Loucy (cell line): ENCODE measurements at regions not wholly inside any gene's neighbourhood (a gene's known extent, or its start where the extent isn't known, plus 50 kb on each side); places are given as distances from the start of the nearest gene placed in this dataset.

Experiments
- CTCF ChIP-seq: fragments of 200-600 bp; sonication (generic); conservative IDR thresholded peaks from 2 replicates; pipeline ENCODE4 v1.5.1; 2014; ENCODE audit warnings: mild to moderate bottlenecking, antibody characterized with exemption, low read length
- EZH2phosphoT487 ChIP-seq: fragments of 200-600 bp; IDR thresholded peaks from 2 replicates; pipeline ENCODE4 v1.6.1; 2018; ENCODE audit warnings: antibody characterized with exemption, mild to moderate bottlenecking, moderate library complexity, borderline replicate concordance

- no peak for TF ChIP-seq CTCF
- TF ChIP-seq EZH2phosphoT487: no peak
These were observed 577.6 kb downstream of the UTRN start for GRCh38 chr6:144862769-144863168.
